ENCODE measurements at regions not wholly inside any gene's neighbourhood (a gene's known extent, or its start where the extent isn't known, plus 50 kb on each side); places are given as distances from the start of the nearest gene placed in this dataset.

GRCh38 chr3:177601152-177601551 is 403.9 kb upstream of the TBL1XR1 start:
- TF ChIP-seq POLR2A (IDR thresholded peaks at IDR 0.05) = no peak
- no peak for TF ChIP-seq CTCF (IDR thresholded peaks at IDR 0.05 in 8 of 11, conservative IDR thresholded peaks at IDR 0.05 in 3 of 11)

Measured in spleen (tissue), 7 donors.